C4-2B (cell line): ENCODE measurements at regions not wholly inside any gene's neighbourhood (a gene's known extent, or its start where the extent isn't known, plus 50 kb on each side); places are given as distances from the start of the nearest gene placed in this dataset.

Experiments used
- CTCF ChIP-seq: fragments of 450-650 bp; conservative IDR thresholded peaks from 2 replicates; pipeline ENCODE4 v1.5.1; 2017; ENCODE audit warnings: mild to moderate bottlenecking
- ZFX ChIP-seq: fragments of 450-650 bp; IDR thresholded peaks from 2 replicates; pipeline ENCODE4 v1.6.1; 2017

- peak; percentile 78 for TF ChIP-seq CTCF
- TF ChIP-seq ZFX: no peak
These were observed 391.3 kb upstream of the FOXG1 start for GRCh38 chr14:28375295-28375694.
